HCT116 (cell line): ENCODE measurements at regions not wholly inside any gene's neighbourhood (a gene's known extent, or its start where the extent isn't known, plus 50 kb on each side); places are given as distances from the start of the nearest gene placed in this dataset.

Experiments used
- ATAC-seq: fragments of 200-7000 bp; cut with Tn5 transposase; 2 replicates; pipeline ENCODE4 v1.9.1; 2020; ENCODE audit warnings: mild to moderate bottlenecking, moderate library complexity
- BruUV-seq: library from RNA; stranded (reverse); fragments of 400-500 nt; replicated peaks from 2 replicates; lab custom pipeline; 2021; lab: Mats Ljungman, UMichigan
- CTCF ChIA-PET: fragments of 300-600 bp; sonication (Branson Sonifier 250); formaldehyde crosslinking; loops from one replicate; lab custom pipeline; 2021; ENCODE audit warnings: antibody characterized with exemption; lab: Charles Lee
- POLR2A ChIA-PET: fragments of 300-600, 350-600 bp; sonication (Branson Sonifier 250); formaldehyde crosslinking; loops from one replicate; lab custom pipeline; 2021; ENCODE audit warnings: antibody characterized with exemption; lab: Charles Lee
- RAD21 ChIA-PET, 2 experiments: fragments of 300-600 bp; sonication (Branson Sonifier 250); formaldehyde crosslinking; loops; one replicate each; lab custom pipeline; 2023; ENCODE audit warnings: low total read pairs in 2 of 2; ENCODE audit not compliant: uncharacterized antibody in 2 of 2, unreplicated experiment in 2 of 2, low non-redundant PET in 1 of 2; lab: Charles Lee
- DNase-seq: peaks from one replicate; pipeline ENCODE4 v3.0.0-alpha.2; 2010; ENCODE audit warnings: low read depth, low spot score
- H2AFZ ChIP-seq: fragments of 200-600 bp; shearing (Covaris generic), sonication (generic); 2 replicates; pipeline ENCODE4 v1.6.1; 2017; ENCODE audit warnings: low read depth, mixed run types, mixed read lengths, antibody characterized with exemption, low read length; ENCODE audit not compliant: poor library complexity, severe bottlenecking
- H3K27ac ChIP-seq: 2 replicates; pipeline ENCODE4 v1.5.1; 2012; ENCODE audit warnings: low read depth, low read length
- H3K27me3 ChIP-seq: fragments of 200-600 bp; sonication (generic); 2 replicates; pipeline ENCODE4 v1.6.1; 2016; ENCODE audit warnings: mixed run types, low read length, mixed read lengths; ENCODE audit not compliant: insufficient read depth
- H3K36me3 ChIP-seq, 2 experiments: fragments of 200-500 bp in 1 of 2; fragments of 200-600 bp in 1 of 2; sonication (Bioruptor generic) in 1 of 2; sonication (generic) in 1 of 2; 2 replicates each; pipeline versions ENCODE4 v1.5.1 to v1.6.1; 2014 to 2016; ENCODE audit warnings: low read length in 2 of 2, inconsistent platforms in 1 of 2, mixed read lengths in 1 of 2, mixed run types in 1 of 2; ENCODE audit not compliant: insufficient read depth in 2 of 2, control insufficient read depth in 1 of 2
- H3K4me1 ChIP-seq, 2 experiments: fragments of 200-600 bp in 1 of 2; sonication (generic) in 1 of 2; 2 replicates each; pipeline versions ENCODE4 v1.5.1 to v1.6.1; 2012 to 2017; ENCODE audit warnings: low read length in 2 of 2, inconsistent platforms in 1 of 2, mild to moderate bottlenecking in 1 of 2, mixed read lengths in 1 of 2, mixed run types in 1 of 2, moderate library complexity in 1 of 2; ENCODE audit not compliant: insufficient read depth in 2 of 2, control insufficient read depth in 1 of 2
- H3K4me2 ChIP-seq: fragments of 200-600 bp; sonication (generic); 2 replicates; pipeline ENCODE4 v1.6.1; 2017; ENCODE audit warnings: mixed run types, low read length, mixed read lengths
- H3K4me3 ChIP-seq, 2 experiments: fragments of 200-600 bp in 1 of 2; sonication (generic) in 1 of 2; replicated peaks in 1 of 2; 2 replicates each; pipeline ENCODE4 v1.5.1; 2011 to 2016; ENCODE audit warnings: low read length in 2 of 2, control low read depth in 1 of 2, low read depth in 1 of 2, mild to moderate bottlenecking in 1 of 2, mixed read lengths in 1 of 2, mixed run types in 1 of 2
- H3K79me2 ChIP-seq: fragments of 200-600 bp; sonication (generic); 2 replicates; pipeline ENCODE4 v1.6.1; 2017; ENCODE audit warnings: mild to moderate bottlenecking, mixed run types, low read length, moderate library complexity, mixed read lengths; ENCODE audit not compliant: insufficient read depth
- H3K9ac ChIP-seq: fragments of 200-600 bp; sonication (generic); 2 replicates; pipeline ENCODE4 v1.6.1; 2016; ENCODE audit warnings: low read length, mixed read lengths
- H3K9me2 ChIP-seq: fragments of 200-600 bp; sonication (generic), shearing (Covaris generic); 2 replicates; pipeline ENCODE4 v1.6.1; 2017; ENCODE audit warnings: mixed run types, mild to moderate bottlenecking, moderate library complexity; ENCODE audit not compliant: insufficient read depth
- H3K9me3 ChIP-seq, 2 experiments: fragments of 200-500 bp in 1 of 2; fragments of 200-600 bp in 1 of 2; sonication (Bioruptor generic) in 1 of 2; sonication (generic) in 1 of 2; 2 replicates each; pipeline ENCODE4 v1.6.1; 2014 to 2017; ENCODE audit warnings: low read length in 2 of 2, mixed read lengths in 2 of 2, inconsistent platforms in 1 of 2, low read depth in 1 of 2, mild to moderate bottlenecking in 1 of 2, mixed run types in 1 of 2, moderate library complexity in 1 of 2; ENCODE audit not compliant: control insufficient read depth in 1 of 2, insufficient read depth in 1 of 2
- H4K20me1 ChIP-seq: fragments of 200-600 bp; sonication (generic), shearing (Covaris generic); 2 replicates; pipeline ENCODE4 v1.6.1; 2017; ENCODE audit warnings: mixed run types, mild to moderate bottlenecking, moderate library complexity; ENCODE audit not compliant: insufficient read depth
- CBX3 ChIP-seq: IDR thresholded peaks from 2 replicates; pipeline ENCODE4 v1.6.1; 2012; ENCODE audit warnings: low read depth
- CEBPB ChIP-seq: IDR thresholded peaks from 2 replicates; pipeline ENCODE4 v1.6.1; 2012; ENCODE audit warnings: low read depth
- EGR1 ChIP-seq: IDR thresholded peaks from 2 replicates; pipeline ENCODE4 v1.6.1; 2012; ENCODE audit warnings: low read depth
- ELF1 ChIP-seq: IDR thresholded peaks from 2 replicates; pipeline ENCODE4 v1.6.1; 2012; ENCODE audit warnings: low read depth, borderline replicate concordance
- EZH2 ChIP-seq: fragments of 200-600 bp; sonication (generic); IDR thresholded peaks from 2 replicates; pipeline ENCODE4 v1.6.1; 2017; ENCODE audit warnings: antibody characterized with exemption, mixed run types
- EZH2phosphoT487 ChIP-seq: fragments of 200-600 bp; IDR thresholded peaks from 2 replicates; pipeline ENCODE4 v1.6.1; 2018; ENCODE audit warnings: antibody characterized with exemption, borderline replicate concordance
- FOSL1 ChIP-seq: IDR thresholded peaks from 2 replicates; pipeline ENCODE4 v1.6.1; 2012; ENCODE audit warnings: low read depth
- JUND ChIP-seq: IDR thresholded peaks from 2 replicates; pipeline ENCODE4 v1.6.1; 2012
- POLR2A ChIP-seq: IDR thresholded peaks from 2 replicates; pipeline ENCODE4 v1.7.0; 2011; ENCODE audit warnings: borderline replicate concordance; ENCODE audit not compliant: insufficient read depth, insufficient read length; ENCODE audit errors: extremely low read depth
- POLR2AphosphoS5 ChIP-seq: IDR thresholded peaks from 2 replicates; pipeline ENCODE4 v1.6.1; 2011; ENCODE audit warnings: mild to moderate bottlenecking, low read depth, low read length, moderate library complexity
- RAD21 ChIP-seq: IDR thresholded peaks from 2 replicates; pipeline ENCODE4 v1.6.1; 2012; ENCODE audit warnings: low read depth, mild to moderate bottlenecking
- SIN3A ChIP-seq: IDR thresholded peaks from 2 replicates; pipeline ENCODE4 v1.6.1; 2012; ENCODE audit warnings: low read depth
- SP1 ChIP-seq: IDR thresholded peaks from 2 replicates; pipeline ENCODE4 v1.6.1; 2012; ENCODE audit warnings: low read depth
- SRF ChIP-seq: IDR thresholded peaks from 2 replicates; pipeline ENCODE4 v1.6.1; 2012; ENCODE audit warnings: low read depth
- TCF7L2 ChIP-seq: IDR thresholded peaks from 2 replicates; pipeline ENCODE4 v1.7.0; 2011; ENCODE audit warnings: borderline replicate concordance, inconsistent platforms; ENCODE audit not compliant: insufficient read depth, insufficient read length; ENCODE audit errors: extremely low read depth
- YY1 ChIP-seq: IDR thresholded peaks from 2 replicates; pipeline ENCODE4 v1.6.1; 2011; ENCODE audit warnings: low read length, low read depth, moderate library complexity, mild to moderate bottlenecking; ENCODE audit not compliant: insufficient replicate concordance; ENCODE audit errors: extremely low read depth
- ZFX ChIP-seq: fragments of 450-650 bp; IDR thresholded peaks from 2 replicates; pipeline ENCODE4 v1.6.1; 2017
- ZNF274 ChIP-seq: fragments of 200-500 bp; sonication (Bioruptor generic); IDR thresholded peaks from 2 replicates; pipeline ENCODE4 v1.6.1; 2014; ENCODE audit warnings: mild to moderate bottlenecking, low read depth, low read length, inconsistent platforms
- intact Hi-C: fragments of 100-400 bp; cut with micrococcal nuclease; formaldehyde crosslinking; loops from 2 replicates; pipeline ENCODE4 v1.10.0; 2022
- TF ChIP-seq, protein P1 (sequence below): IDR thresholded peaks from 2 replicates; pipeline ENCODE4 v1.6.1; 2012
- TF ChIP-seq, protein P2 (sequence below): IDR thresholded peaks from 2 replicates; pipeline ENCODE4 v1.6.1; 2012
- TF ChIP-seq, protein P3 (sequence below): IDR thresholded peaks from 2 replicates; pipeline ENCODE4 v1.6.1; 2012; ENCODE audit warnings: low read depth
- TF ChIP-seq, protein P4 (sequence below), 3 experiments: fragments of 200-600 bp in 1 of 3; sonication (generic) in 1 of 3; IDR thresholded peaks in 2 of 3; conservative IDR thresholded peaks in 1 of 3; 2 replicates each; pipeline ENCODE4 v1.5.1; 2012 to 2017; ENCODE audit warnings: low read depth in 2 of 3, low read length in 2 of 3, antibody characterized with exemption in 1 of 3, borderline replicate concordance in 1 of 3, control low read depth in 1 of 3, mild to moderate bottlenecking in 1 of 3, mixed read lengths in 1 of 3, mixed run types in 1 of 3, moderate library complexity in 1 of 3; ENCODE audit not compliant: insufficient read depth in 1 of 3

DNA sequence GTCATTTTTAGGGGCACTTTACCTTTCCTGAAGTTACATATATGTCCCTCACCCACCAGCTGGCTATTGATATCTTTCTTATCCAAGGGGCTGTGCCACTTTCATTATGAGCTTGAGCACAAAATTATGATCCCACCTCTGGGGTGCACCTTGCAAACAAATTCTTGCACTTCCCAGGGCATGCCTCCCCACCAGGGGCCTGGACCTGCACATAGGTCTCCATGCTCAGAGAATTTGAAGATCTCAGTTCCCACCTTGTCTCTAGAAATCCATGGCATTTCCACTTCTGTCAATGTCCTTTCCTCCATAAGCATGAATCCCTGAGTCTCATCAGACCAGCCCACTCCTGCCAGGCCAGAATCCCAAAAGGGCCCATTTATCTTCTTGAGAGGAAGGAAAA is 449.1 kb upstream of the REG3G start (continued):
- no peak for TF ChIP-seq POLR2AphosphoS5
- no peak for TF ChIP-seq ELF1
- TF ChIP-seq, protein P1, sequence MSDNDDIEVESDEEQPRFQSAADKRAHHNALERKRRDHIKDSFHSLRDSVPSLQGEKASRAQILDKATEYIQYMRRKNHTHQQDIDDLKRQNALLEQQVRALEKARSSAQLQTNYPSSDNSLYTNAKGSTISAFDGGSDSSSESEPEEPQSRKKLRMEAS: no peak
- no peak for TF ChIP-seq EGR1
- TF ChIP-seq RAD21: no peak

DNA sequence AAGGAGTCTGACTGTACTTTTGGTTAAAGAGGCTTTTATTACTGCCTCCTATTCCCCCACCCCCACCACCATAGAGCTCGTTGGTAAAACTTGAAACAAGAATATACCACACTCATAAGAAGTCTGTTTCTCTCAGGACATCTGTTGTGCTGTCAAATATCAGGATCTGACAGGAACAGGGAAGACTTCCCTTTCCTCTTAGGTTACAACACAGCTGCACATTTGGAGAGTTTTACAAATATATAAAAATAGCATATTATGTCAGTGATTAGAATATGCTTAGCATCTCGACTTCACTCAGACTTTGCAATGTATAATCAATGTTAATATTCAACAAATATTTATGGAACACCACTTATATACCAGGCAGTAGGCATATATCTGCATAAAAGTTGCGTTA is 439.6 kb upstream of the REG3G start:
- POLR2A ChIA-PET: no interaction called here
- Histone ChIP-seq H3K27me3 (no peaks in the 10 kb centered on the region), H3K4me3 (no peak overlapping the region), H3K36me3 (no peaks in the 10 kb centered on the region), H3K79me2 (no peaks in the 10 kb centered on the region), H3K9ac (no peak overlapping the region), H2AFZ (no peak overlapping the region), H3K4me2 (no peak overlapping the region), H3K4me1 (no peaks in the 10 kb centered on the region), H4K20me1 (no peaks in the 10 kb centered on the region), H3K27ac (no peak overlapping the region), H3K9me3 (peaks cover 0 to 23% of the 10 kb centered on the region in 2 experiments; a peak in 2 of 4 replicates), H3K9me2 (no peaks in the 10 kb centered on the region)
- RAD21 ChIA-PET: no interaction called here
- intact Hi-C loops: no loop called here
- DNase-seq (no peak), ATAC-seq (no peak)
- CTCF ChIA-PET: no interaction called here
- TF ChIP-seq, protein P2, sequence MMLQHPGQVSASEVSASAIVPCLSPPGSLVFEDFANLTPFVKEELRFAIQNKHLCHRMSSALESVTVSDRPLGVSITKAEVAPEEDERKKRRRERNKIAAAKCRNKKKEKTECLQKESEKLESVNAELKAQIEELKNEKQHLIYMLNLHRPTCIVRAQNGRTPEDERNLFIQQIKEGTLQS: no peak
- no peak for TF ChIP-seq YY1
- no peak for TF ChIP-seq CBX3
- no peak for TF ChIP-seq ELF1
- no peak for TF ChIP-seq POLR2A
- no peak for TF ChIP-seq FOSL1
- no peak for TF ChIP-seq JUND
- no peak for TF ChIP-seq ZFX
- no peak for TF ChIP-seq SP1
- TF ChIP-seq EZH2: no peak
- no peak for TF ChIP-seq POLR2AphosphoS5
- no peak for TF ChIP-seq EZH2phosphoT487
- TF ChIP-seq SRF: no peak
- TF ChIP-seq, protein P3, sequence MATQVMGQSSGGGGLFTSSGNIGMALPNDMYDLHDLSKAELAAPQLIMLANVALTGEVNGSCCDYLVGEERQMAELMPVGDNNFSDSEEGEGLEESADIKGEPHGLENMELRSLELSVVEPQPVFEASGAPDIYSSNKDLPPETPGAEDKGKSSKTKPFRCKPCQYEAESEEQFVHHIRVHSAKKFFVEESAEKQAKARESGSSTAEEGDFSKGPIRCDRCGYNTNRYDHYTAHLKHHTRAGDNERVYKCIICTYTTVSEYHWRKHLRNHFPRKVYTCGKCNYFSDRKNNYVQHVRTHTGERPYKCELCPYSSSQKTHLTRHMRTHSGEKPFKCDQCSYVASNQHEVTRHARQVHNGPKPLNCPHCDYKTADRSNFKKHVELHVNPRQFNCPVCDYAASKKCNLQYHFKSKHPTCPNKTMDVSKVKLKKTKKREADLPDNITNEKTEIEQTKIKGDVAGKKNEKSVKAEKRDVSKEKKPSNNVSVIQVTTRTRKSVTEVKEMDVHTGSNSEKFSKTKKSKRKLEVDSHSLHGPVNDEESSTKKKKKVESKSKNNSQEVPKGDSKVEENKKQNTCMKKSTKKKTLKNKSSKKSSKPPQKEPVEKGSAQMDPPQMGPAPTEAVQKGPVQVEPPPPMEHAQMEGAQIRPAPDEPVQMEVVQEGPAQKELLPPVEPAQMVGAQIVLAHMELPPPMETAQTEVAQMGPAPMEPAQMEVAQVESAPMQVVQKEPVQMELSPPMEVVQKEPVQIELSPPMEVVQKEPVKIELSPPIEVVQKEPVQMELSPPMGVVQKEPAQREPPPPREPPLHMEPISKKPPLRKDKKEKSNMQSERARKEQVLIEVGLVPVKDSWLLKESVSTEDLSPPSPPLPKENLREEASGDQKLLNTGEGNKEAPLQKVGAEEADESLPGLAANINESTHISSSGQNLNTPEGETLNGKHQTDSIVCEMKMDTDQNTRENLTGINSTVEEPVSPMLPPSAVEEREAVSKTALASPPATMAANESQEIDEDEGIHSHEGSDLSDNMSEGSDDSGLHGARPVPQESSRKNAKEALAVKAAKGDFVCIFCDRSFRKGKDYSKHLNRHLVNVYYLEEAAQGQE: no peak
- TF ChIP-seq ZNF274: no peak
- TF ChIP-seq TCF7L2: no peak
- TF ChIP-seq CEBPB: no peak
- TF ChIP-seq EGR1: no peak
- TF ChIP-seq, protein P4, sequence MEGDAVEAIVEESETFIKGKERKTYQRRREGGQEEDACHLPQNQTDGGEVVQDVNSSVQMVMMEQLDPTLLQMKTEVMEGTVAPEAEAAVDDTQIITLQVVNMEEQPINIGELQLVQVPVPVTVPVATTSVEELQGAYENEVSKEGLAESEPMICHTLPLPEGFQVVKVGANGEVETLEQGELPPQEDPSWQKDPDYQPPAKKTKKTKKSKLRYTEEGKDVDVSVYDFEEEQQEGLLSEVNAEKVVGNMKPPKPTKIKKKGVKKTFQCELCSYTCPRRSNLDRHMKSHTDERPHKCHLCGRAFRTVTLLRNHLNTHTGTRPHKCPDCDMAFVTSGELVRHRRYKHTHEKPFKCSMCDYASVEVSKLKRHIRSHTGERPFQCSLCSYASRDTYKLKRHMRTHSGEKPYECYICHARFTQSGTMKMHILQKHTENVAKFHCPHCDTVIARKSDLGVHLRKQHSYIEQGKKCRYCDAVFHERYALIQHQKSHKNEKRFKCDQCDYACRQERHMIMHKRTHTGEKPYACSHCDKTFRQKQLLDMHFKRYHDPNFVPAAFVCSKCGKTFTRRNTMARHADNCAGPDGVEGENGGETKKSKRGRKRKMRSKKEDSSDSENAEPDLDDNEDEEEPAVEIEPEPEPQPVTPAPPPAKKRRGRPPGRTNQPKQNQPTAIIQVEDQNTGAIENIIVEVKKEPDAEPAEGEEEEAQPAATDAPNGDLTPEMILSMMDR (IDR thresholded peaks at IDR 0.05 in 2 of 3, conservative IDR thresholded peaks at IDR 0.05 in 1 of 3; ENCODE audit: borderline replicate concordance in 1 of 3, insufficient read depth in 1 of 3, low read depth in 2 of 3, low read length in 2 of 3): no peak
- TF ChIP-seq SIN3A: no peak
- no TSS peak for BruUV-seq
